ENCODE measurements at regions not wholly inside any gene's neighbourhood (a gene's known extent, or its start where the extent isn't known, plus 50 kb on each side); places are given as distances from the start of the nearest gene placed in this dataset.

DNA sequence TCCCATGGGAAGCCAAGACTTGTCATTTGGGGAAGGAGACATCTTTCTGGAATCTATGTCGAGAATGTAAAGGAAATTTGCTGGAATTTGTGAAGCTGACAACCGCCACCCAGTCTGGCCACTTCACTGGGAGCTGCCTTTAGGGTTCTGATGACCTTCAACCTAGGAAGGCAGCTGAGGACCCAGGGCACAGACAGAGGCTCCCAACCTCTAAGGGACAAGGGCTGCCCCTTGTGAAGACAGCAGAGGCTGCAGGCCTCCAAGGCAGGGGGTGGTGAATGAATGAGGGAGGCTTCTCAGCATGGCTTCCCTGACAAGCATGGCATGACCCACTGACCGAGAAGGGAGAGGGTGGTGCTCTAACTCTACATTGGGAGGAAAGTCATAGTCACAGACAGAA is 128.9 kb upstream of the ASB18 start:
- Histone ChIP-seq H3K27ac (ENCODE audit: low read depth, low read length, poor library complexity, severe bottlenecking) (no peak overlapping the region), H3K79me2 (ENCODE audit: insufficient read depth, low read depth, low read length) (no peaks in the 10 kb centered on the region), H3K4me1 (ENCODE audit: insufficient read depth, low read length, poor library complexity, severe bottlenecking) (no peaks in the 10 kb centered on the region), H3K4me2 (ENCODE audit: low read length) (no peak overlapping the region), H4K20me1 (ENCODE audit: insufficient read depth, low read length) (no peaks in the 10 kb centered on the region), H3K9me2 (ENCODE audit: insufficient read depth, low read length) (no peaks in the 10 kb centered on the region), H3K9me3 (ENCODE audit: low read length) (no peaks in the 10 kb centered on the region), H2AFZ (ENCODE audit: low read length) (no peak overlapping the region), H3K36me3 (ENCODE audit: insufficient read depth, low read length) (no peaks in the 10 kb centered on the region), H3K4me3 (ENCODE audit: low read depth, low read length, poor library complexity, severe bottlenecking) (no peak overlapping the region)
- intact Hi-C loops (cut with micrococcal nuclease; ENCODE audit: unreplicated experiment): no loop called here
- DNase-seq (ENCODE audit: low spot score): no peak
- ChIA-PET POLR2A (no interaction called here), CTCF (ENCODE audit: unreplicated experiment) (no interaction called here)
- no TSS peak for BruUV-seq (replicated peaks)
- no peak for TF ChIP-seq EZH2phosphoT487 (IDR thresholded peaks at IDR 0.05; ENCODE audit: borderline replicate concordance, low read depth, low read length)
- TF ChIP-seq, protein P1, sequence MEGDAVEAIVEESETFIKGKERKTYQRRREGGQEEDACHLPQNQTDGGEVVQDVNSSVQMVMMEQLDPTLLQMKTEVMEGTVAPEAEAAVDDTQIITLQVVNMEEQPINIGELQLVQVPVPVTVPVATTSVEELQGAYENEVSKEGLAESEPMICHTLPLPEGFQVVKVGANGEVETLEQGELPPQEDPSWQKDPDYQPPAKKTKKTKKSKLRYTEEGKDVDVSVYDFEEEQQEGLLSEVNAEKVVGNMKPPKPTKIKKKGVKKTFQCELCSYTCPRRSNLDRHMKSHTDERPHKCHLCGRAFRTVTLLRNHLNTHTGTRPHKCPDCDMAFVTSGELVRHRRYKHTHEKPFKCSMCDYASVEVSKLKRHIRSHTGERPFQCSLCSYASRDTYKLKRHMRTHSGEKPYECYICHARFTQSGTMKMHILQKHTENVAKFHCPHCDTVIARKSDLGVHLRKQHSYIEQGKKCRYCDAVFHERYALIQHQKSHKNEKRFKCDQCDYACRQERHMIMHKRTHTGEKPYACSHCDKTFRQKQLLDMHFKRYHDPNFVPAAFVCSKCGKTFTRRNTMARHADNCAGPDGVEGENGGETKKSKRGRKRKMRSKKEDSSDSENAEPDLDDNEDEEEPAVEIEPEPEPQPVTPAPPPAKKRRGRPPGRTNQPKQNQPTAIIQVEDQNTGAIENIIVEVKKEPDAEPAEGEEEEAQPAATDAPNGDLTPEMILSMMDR (conservative IDR thresholded peaks at IDR 0.05; ENCODE audit: low read length): no peak

- CTCF ChIA-PET (ENCODE audit: unreplicated experiment): no interaction called here
- BruUV-seq (replicated peaks): no TSS peak
- no peak overlapping the region for H3K4me3 ChIP-seq (ENCODE audit: low read depth, low read length, poor library complexity, severe bottlenecking)
- H3K27ac ChIP-seq (ENCODE audit: low read depth, low read length, poor library complexity, severe bottlenecking): no peak overlapping the region
- no peak for TF ChIP-seq EZH2phosphoT487 (IDR thresholded peaks at IDR 0.05; ENCODE audit: borderline replicate concordance, low read depth, low read length)
- TF ChIP-seq, protein P1 (conservative IDR thresholded peaks at IDR 0.05; ENCODE audit: low read length): no peak
- no peak for DNase-seq (ENCODE audit: low spot score)
- no peaks in the 10 kb centered on the region for H3K79me2 ChIP-seq (ENCODE audit: insufficient read depth, low read depth, low read length)
- intact Hi-C loops (cut with micrococcal nuclease; ENCODE audit: unreplicated experiment): no loop called here
- no peaks in the 10 kb centered on the region for H3K9me3 ChIP-seq (ENCODE audit: low read length)
- POLR2A ChIA-PET: no interaction called here
- no peaks in the 10 kb centered on the region for H3K4me1 ChIP-seq (ENCODE audit: insufficient read depth, low read length, poor library complexity, severe bottlenecking)
- no peak overlapping the region for H2AFZ ChIP-seq (ENCODE audit: low read length)
- H3K4me2 ChIP-seq (ENCODE audit: low read length): no peak overlapping the region
- no peaks in the 10 kb centered on the region for H4K20me1 ChIP-seq (ENCODE audit: insufficient read depth, low read length)
- no peaks in the 10 kb centered on the region for H3K9me2 ChIP-seq (ENCODE audit: insufficient read depth, low read length)
- H3K36me3 ChIP-seq (ENCODE audit: insufficient read depth, low read length): no peaks in the 10 kb centered on the region
Observed at GRCh38 chr2:236393581-236393980, 129.4 kb upstream of the ASB18 start.

DNA sequence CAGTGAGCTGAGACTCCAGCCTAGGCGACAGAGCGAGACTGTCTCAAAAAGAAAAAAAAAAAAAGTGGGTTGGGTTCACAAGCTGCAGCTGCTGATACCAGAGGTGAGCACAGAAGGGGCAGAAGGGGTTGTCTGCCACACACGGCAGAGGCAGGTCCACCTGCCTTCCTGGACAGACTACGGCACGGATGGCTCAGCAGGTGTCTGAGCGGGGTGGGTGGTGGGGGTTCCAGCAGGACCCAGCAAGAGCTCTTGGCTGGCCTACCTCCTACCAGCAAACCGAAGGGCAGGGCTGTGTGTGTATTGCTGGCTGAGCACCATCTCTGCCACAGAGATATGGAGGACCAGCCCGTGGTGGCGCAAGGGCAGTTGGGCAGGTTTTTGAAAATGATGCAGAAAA is 130.4 kb upstream of the ASB18 start:
- Histone ChIP-seq H3K9me3 (ENCODE audit: low read length) (no peaks in the 10 kb centered on the region), H3K9me2 (ENCODE audit: insufficient read depth, low read length) (no peaks in the 10 kb centered on the region), H2AFZ (ENCODE audit: low read length) (no peak overlapping the region), H3K4me1 (ENCODE audit: insufficient read depth, low read length, poor library complexity, severe bottlenecking) (no peaks in the 10 kb centered on the region), H3K27ac (ENCODE audit: low read depth, low read length, poor library complexity, severe bottlenecking) (no peak overlapping the region), H3K4me2 (ENCODE audit: low read length) (no peak overlapping the region), H4K20me1 (ENCODE audit: insufficient read depth, low read length) (no peaks in the 10 kb centered on the region), H3K79me2 (ENCODE audit: insufficient read depth, low read depth, low read length) (no peaks in the 10 kb centered on the region), H3K4me3 (ENCODE audit: low read depth, low read length, poor library complexity, severe bottlenecking) (no peak overlapping the region), H3K36me3 (ENCODE audit: insufficient read depth, low read length) (no peaks in the 10 kb centered on the region)
- ChIA-PET CTCF (ENCODE audit: unreplicated experiment) (no interaction called here), POLR2A (no interaction called here)
- intact Hi-C loops (cut with micrococcal nuclease; ENCODE audit: unreplicated experiment): no loop called here
- DNase-seq (ENCODE audit: low spot score): no peak
- BruUV-seq (replicated peaks): no TSS peak
- no peak for TF ChIP-seq EZH2phosphoT487 (IDR thresholded peaks at IDR 0.05; ENCODE audit: borderline replicate concordance, low read depth, low read length)
- TF ChIP-seq, protein P1 (conservative IDR thresholded peaks at IDR 0.05; ENCODE audit: low read length): no peak

Data from OCI-LY7 (cell line).